ENCODE measurements at regions not wholly inside any gene's neighbourhood (a gene's known extent, or its start where the extent isn't known, plus 50 kb on each side); places are given as distances from the start of the nearest gene placed in this dataset.

GRCh38 chr10:118504467-118505205 is 90.8 kb downstream of the PRLHR start:
- TF ChIP-seq EZH2phosphoT487 (IDR thresholded peaks at IDR 0.05; ENCODE audit: borderline replicate concordance, low read length): no peak
- Histone ChIP-seq H3F3A (ENCODE audit: control insufficient read depth, insufficient read depth) (no peaks in the 10 kb centered on the region), H3K36me3 (ENCODE audit: control insufficient read depth, low read length) (no peaks in the 10 kb centered on the region), H3K9me2 (replicated peaks; ENCODE audit: control insufficient read depth, low read length) (no peaks in the 10 kb centered on the region), H4K20me1 (ENCODE audit: control insufficient read depth, insufficient read depth, low read depth, low read length) (no peaks in the 10 kb centered on the region), H3K4me1 (ENCODE audit: control insufficient read depth, low read length) (no peaks in the 10 kb centered on the region), H3K4me2 (ENCODE audit: low read length) (no peak overlapping the region), H3K27ac (ENCODE audit: low read depth, low read length) (no peak overlapping the region), H3K4me3 (ENCODE audit: low read length) (no peak overlapping the region), H3K27me3 (ENCODE audit: control insufficient read depth, low read length) (no peaks in the 10 kb centered on the region), H3K9me3 (ENCODE audit: control insufficient read depth, insufficient read depth, low read length) (no peaks in the 10 kb centered on the region), H3K79me2 (ENCODE audit: control insufficient read depth, low read length) (no peaks in the 10 kb centered on the region)

- Histone ChIP-seq H3K36me3 (ENCODE audit: control insufficient read depth, low read length) (no peaks in the 10 kb centered on the region), H3K4me2 (ENCODE audit: low read length) (no peak overlapping the region), H3K4me3 (ENCODE audit: low read length) (no peak overlapping the region), H3K27me3 (ENCODE audit: control insufficient read depth, low read length) (no peaks in the 10 kb centered on the region), H3K9me2 (replicated peaks; ENCODE audit: control insufficient read depth, low read length) (no peaks in the 10 kb centered on the region), H4K20me1 (ENCODE audit: control insufficient read depth, insufficient read depth, low read depth, low read length) (no peaks in the 10 kb centered on the region), H3K27ac (ENCODE audit: low read depth, low read length) (no peak overlapping the region), H3K79me2 (ENCODE audit: control insufficient read depth, low read length) (no peaks in the 10 kb centered on the region), H3F3A (ENCODE audit: control insufficient read depth, insufficient read depth) (no peaks in the 10 kb centered on the region), H3K9me3 (ENCODE audit: control insufficient read depth, insufficient read depth, low read length) (no peaks in the 10 kb centered on the region), H3K4me1 (ENCODE audit: control insufficient read depth, low read length) (no peaks in the 10 kb centered on the region)
- TF ChIP-seq EZH2phosphoT487 (IDR thresholded peaks at IDR 0.05; ENCODE audit: borderline replicate concordance, low read length) (no peak), CTCF (IDR thresholded peaks at IDR 0.05; ENCODE audit: low read depth, low read length, poor library complexity, severe bottlenecking) (no peak)
Measured at GRCh38 chr10:118504044-118504443, 91.4 kb downstream of the PRLHR start.

GRCh38 chr10:118503192-118503591 is 92.3 kb downstream of the PRLHR start:
- H3K4me3 ChIP-seq (ENCODE audit: low read length): no peak overlapping the region
- no peaks in the 10 kb centered on the region for H3K9me2 ChIP-seq (replicated peaks; ENCODE audit: control insufficient read depth, low read length)
- H3K36me3 ChIP-seq (ENCODE audit: control insufficient read depth, low read length): no peaks in the 10 kb centered on the region
- no peak overlapping the region for H3K27ac ChIP-seq (ENCODE audit: low read depth, low read length)
- no peaks in the 10 kb centered on the region for H3F3A ChIP-seq (ENCODE audit: control insufficient read depth, insufficient read depth)
- TF ChIP-seq CTCF (IDR thresholded peaks at IDR 0.05; ENCODE audit: low read depth, low read length, poor library complexity, severe bottlenecking): no peak
- TF ChIP-seq EZH2phosphoT487 (IDR thresholded peaks at IDR 0.05; ENCODE audit: borderline replicate concordance, low read length): no peak
- no peaks in the 10 kb centered on the region for H3K79me2 ChIP-seq (ENCODE audit: control insufficient read depth, low read length)
- H3K27me3 ChIP-seq (ENCODE audit: control insufficient read depth, low read length): no peaks in the 10 kb centered on the region
- H3K4me2 ChIP-seq (ENCODE audit: low read length): no peak overlapping the region
- H3K9me3 ChIP-seq (ENCODE audit: control insufficient read depth, insufficient read depth, low read length): no peaks in the 10 kb centered on the region
- H3K4me1 ChIP-seq (ENCODE audit: control insufficient read depth, low read length): no peaks in the 10 kb centered on the region
- H4K20me1 ChIP-seq (ENCODE audit: control insufficient read depth, insufficient read depth, low read depth, low read length): no peaks in the 10 kb centered on the region

- TF ChIP-seq EZH2phosphoT487 (IDR thresholded peaks at IDR 0.05; ENCODE audit: borderline replicate concordance, low read length) (no peak), CTCF (IDR thresholded peaks at IDR 0.05; ENCODE audit: low read depth, low read length, poor library complexity, severe bottlenecking) (no peak)
- Histone ChIP-seq H3K79me2 (ENCODE audit: control insufficient read depth, low read length) (no peaks in the 10 kb centered on the region), H3K27me3 (ENCODE audit: control insufficient read depth, low read length) (no peaks in the 10 kb centered on the region), H3K36me3 (ENCODE audit: control insufficient read depth, low read length) (no peaks in the 10 kb centered on the region), H3K9me3 (ENCODE audit: control insufficient read depth, insufficient read depth, low read length) (no peaks in the 10 kb centered on the region), H3F3A (ENCODE audit: control insufficient read depth, insufficient read depth) (no peaks in the 10 kb centered on the region), H3K27ac (ENCODE audit: low read depth, low read length) (no peak overlapping the region), H3K9me2 (replicated peaks; ENCODE audit: control insufficient read depth, low read length) (no peaks in the 10 kb centered on the region), H3K4me3 (ENCODE audit: low read length) (no peak overlapping the region), H4K20me1 (ENCODE audit: control insufficient read depth, insufficient read depth, low read depth, low read length) (no peaks in the 10 kb centered on the region), H3K4me1 (ENCODE audit: control insufficient read depth, low read length) (no peaks in the 10 kb centered on the region), H3K4me2 (ENCODE audit: low read length) (no peak overlapping the region)
Measured at GRCh38 chr10:118501637-118502440, 93.6 kb downstream of the PRLHR start.
